Stimulated activated effector memory CD8-positive, alpha-beta T cell treated with anti-CD3 and anti-CD28 coated beads, Interleukin-12 subunit alpha, Interleukin-12 subunit beta, amount 100 ng/mL, for 72 hours (primary cell): ENCODE measurements at regions not wholly inside any gene's neighbourhood (a gene's known extent, or its start where the extent isn't known, plus 50 kb on each side); places are given as distances from the start of the nearest gene placed in this dataset.
"Not testable (repeated sequence)": the region's sequence is repeated elsewhere in the genome, so short reads cannot be mapped to it uniquely, and the experiment has no call there.

Experiments used
- ATAC-seq: fragments of 150-1000 bp; cut with Tn5 transposase; 2 replicates; pipeline ENCODE4 v1.10.0; 2021
- DNase-seq, 2 donors: peaks; one replicate each; pipeline ENCODE4 v3.0.0; 2021 to 2022; ENCODE audit warnings: low spot score in 2 of 2
- H3K27ac Mint-ChIP-seq: one replicate; pipeline ENCODE4 v1.8.0; 2022; ENCODE audit warnings: mild to moderate bottlenecking, mixed read lengths
- H3K36me3 Mint-ChIP-seq: one replicate; pipeline ENCODE4 v1.8.0; 2022; ENCODE audit warnings: mild to moderate bottlenecking, mixed read lengths
- H3K4me1 Mint-ChIP-seq: one replicate; pipeline ENCODE4 v1.8.0; 2022; ENCODE audit warnings: mixed read lengths
- H3K4me3 Mint-ChIP-seq: one replicate; pipeline ENCODE4 v1.8.0; 2022; ENCODE audit warnings: mild to moderate bottlenecking, mixed read lengths
- H3K9me3 Mint-ChIP-seq: one replicate; pipeline ENCODE4 v1.8.0; 2022; ENCODE audit warnings: mixed read lengths

- H3K27ac Mint-ChIP-seq = no peak overlapping the region
- no peak for ATAC-seq
- H3K4me1 Mint-ChIP-seq = no peaks in the 10 kb centered on the region
- H3K36me3 Mint-ChIP-seq = no peaks in the 10 kb centered on the region
- no peak overlapping the region for H3K4me3 Mint-ChIP-seq
- DNase-seq = no peak
- H3K9me3 Mint-ChIP-seq = peaks cover 27% of the 10 kb centered on the region
Measured at GRCh38 chr12:34405286-34406227, 383.3 kb downstream of the ALG10 start.

GRCh38 chr12:34406228-34406995, 384.1 kb downstream of the ALG10 start:
- peaks cover 27% of the 10 kb centered on the region for H3K9me3 Mint-ChIP-seq

GRCh38 chr12:34406996-34407300, 384.7 kb downstream of the ALG10 start:
- DNase-seq (no peak), ATAC-seq (no peak)
- no peaks in the 10 kb centered on the region for H3K36me3 Mint-ChIP-seq
- H3K4me1 Mint-ChIP-seq = no peaks in the 10 kb centered on the region
- no peak overlapping the region for H3K4me3 Mint-ChIP-seq
- no peak overlapping the region for H3K27ac Mint-ChIP-seq
- H3K9me3 Mint-ChIP-seq = peaks cover 27% of the 10 kb centered on the region

More at GRCh38 chr12:34406228-34406995, 384.1 kb downstream of the ALG10 start:
- ATAC-seq = no peak
- DNase-seq = peak in 1 of 2 donors; percentile 20
- Mint-ChIP-seq H3K36me3 (no peaks in the 10 kb centered on the region), H3K4me1 (no peaks in the 10 kb centered on the region), H3K27ac (no peak overlapping the region), H3K4me3 (no peak overlapping the region)

GRCh38 chr12:34407813-34408212, 385.5 kb downstream of the ALG10 start:
- Mint-ChIP-seq H3K36me3 (no peaks in the 10 kb centered on the region), H3K4me1 (no peaks in the 10 kb centered on the region), H3K27ac (no peak overlapping the region), H3K4me3 (no peak overlapping the region), H3K9me3 (peaks cover 20% of the 10 kb centered on the region)
- ATAC-seq (no peak), DNase-seq (no peak)

GRCh38 chr12:34431509-34431908, 409.2 kb downstream of the ALG10 start:
- DNase-seq, H3K36me3 Mint-ChIP-seq, H3K4me3 Mint-ChIP-seq, H3K27ac Mint-ChIP-seq, ATAC-seq, H3K4me1 Mint-ChIP-seq: not testable (repeated sequence)
- H3K9me3 Mint-ChIP-seq = peaks cover 11% of the 10 kb centered on the region
